DOHH2 (cell line): ENCODE measurements at regions not wholly inside any gene's neighbourhood (a gene's known extent, or its start where the extent isn't known, plus 50 kb on each side); places are given as distances from the start of the nearest gene placed in this dataset.

Source experiments
- CTCF ChIP-seq: fragments of 200-600 bp; sonication (generic); IDR thresholded peaks from one replicate; pipeline ENCODE4 v1.5.1; 2014; ENCODE audit warnings: antibody characterized with exemption, mild to moderate bottlenecking, low read depth, low read length; ENCODE audit not compliant: poor library complexity, severe bottlenecking
- EZH2phosphoT487 ChIP-seq: fragments of 200-600 bp; sonication (generic); IDR thresholded peaks from 2 replicates; pipeline ENCODE4 v1.6.1; 2017; ENCODE audit warnings: borderline replicate concordance, mild to moderate bottlenecking, antibody characterized with exemption, low read length, moderate library complexity, mixed read lengths

DNA sequence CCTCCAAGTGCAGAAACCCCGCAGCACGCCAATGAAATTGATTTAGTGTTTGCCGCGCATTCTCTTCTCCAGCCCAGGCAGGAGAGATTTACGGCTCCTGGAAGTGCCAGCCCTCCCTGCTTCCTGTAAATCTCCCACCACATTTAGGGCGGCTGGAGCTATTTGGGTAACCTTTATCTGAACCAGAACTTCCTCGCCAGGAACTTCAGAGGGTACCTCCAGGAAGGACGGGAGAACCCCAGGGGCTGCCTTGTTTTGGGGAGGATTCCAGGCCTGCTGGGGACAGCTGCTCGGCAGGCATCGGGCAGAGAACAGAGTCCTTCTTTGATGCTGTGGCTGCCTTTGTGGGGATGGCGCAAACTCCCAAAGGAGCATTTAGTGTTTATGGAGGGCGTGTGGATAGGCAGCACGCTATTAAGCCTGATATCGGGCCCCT is 122.0 kb upstream of the MYCN start:
- TF ChIP-seq CTCF (no peak), EZH2phosphoT487 (no peak)
